Prostate gland (tissue), 2 donors: ENCODE measurements at regions not wholly inside any gene's neighbourhood (a gene's known extent, or its start where the extent isn't known, plus 50 kb on each side); places are given as distances from the start of the nearest gene placed in this dataset.

Experiments used
- POLR2A ChIP-seq: fragments of 450-650 bp; IDR thresholded peaks from one replicate; pipeline ENCODE4 v1.6.1; 2016; ENCODE audit warnings: antibody characterized with exemption, mild to moderate bottlenecking
- POLR2AphosphoS5 ChIP-seq: sonication (generic); formaldehyde crosslinking; IDR thresholded peaks from one replicate; pipeline ENCODE4 v1.6.1; 2017; ENCODE audit warnings: antibody characterized with exemption
- TF ChIP-seq, protein P1 (sequence below), 4 experiments: fragments of 200-600 bp in 2 of 4; fragments of 450-650 bp in 2 of 4; sonication (generic) in 2 of 4; IDR thresholded peaks; 1 replicate in 3 of 4; 2 replicates in 1 of 4; pipeline ENCODE4 v1.5.1; 2016 to 2019; ENCODE audit warnings: antibody characterized with exemption in 4 of 4, mild to moderate bottlenecking in 2 of 4, moderate library complexity in 2 of 4

- TF ChIP-seq, protein P1, sequence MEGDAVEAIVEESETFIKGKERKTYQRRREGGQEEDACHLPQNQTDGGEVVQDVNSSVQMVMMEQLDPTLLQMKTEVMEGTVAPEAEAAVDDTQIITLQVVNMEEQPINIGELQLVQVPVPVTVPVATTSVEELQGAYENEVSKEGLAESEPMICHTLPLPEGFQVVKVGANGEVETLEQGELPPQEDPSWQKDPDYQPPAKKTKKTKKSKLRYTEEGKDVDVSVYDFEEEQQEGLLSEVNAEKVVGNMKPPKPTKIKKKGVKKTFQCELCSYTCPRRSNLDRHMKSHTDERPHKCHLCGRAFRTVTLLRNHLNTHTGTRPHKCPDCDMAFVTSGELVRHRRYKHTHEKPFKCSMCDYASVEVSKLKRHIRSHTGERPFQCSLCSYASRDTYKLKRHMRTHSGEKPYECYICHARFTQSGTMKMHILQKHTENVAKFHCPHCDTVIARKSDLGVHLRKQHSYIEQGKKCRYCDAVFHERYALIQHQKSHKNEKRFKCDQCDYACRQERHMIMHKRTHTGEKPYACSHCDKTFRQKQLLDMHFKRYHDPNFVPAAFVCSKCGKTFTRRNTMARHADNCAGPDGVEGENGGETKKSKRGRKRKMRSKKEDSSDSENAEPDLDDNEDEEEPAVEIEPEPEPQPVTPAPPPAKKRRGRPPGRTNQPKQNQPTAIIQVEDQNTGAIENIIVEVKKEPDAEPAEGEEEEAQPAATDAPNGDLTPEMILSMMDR (IDR thresholded peaks at IDR 0.05), result no peak
- TF ChIP-seq POLR2AphosphoS5 (no peak), POLR2A (no peak)
Observed at GRCh38 chr20:39277185-39277584, 315.0 kb downstream of the DHX35 start.
